GM21576 (cell line): ENCODE measurements at regions not wholly inside any gene's neighbourhood (a gene's known extent, or its start where the extent isn't known, plus 50 kb on each side); places are given as distances from the start of the nearest gene placed in this dataset.
"Not testable (repeated sequence)": the region's sequence is repeated elsewhere in the genome, so short reads cannot be mapped to it uniquely, and the experiment has no call there.

Experiments
- ATAC-seq: cut with Tn5 transposase; IDR thresholded peaks from one replicate; pipeline ENCODE4 v1.9.1; 2021; ENCODE audit warnings: mild to moderate bottlenecking, moderate library complexity; ENCODE audit not compliant: unreplicated experiment

GRCh38 chr13:107830804-107831203, 384.5 kb downstream of the LIG4 start:
- ATAC-seq: no peak

GRCh38 chr13:107827840-107828549, 387.3 kb downstream of the LIG4 start:
- ATAC-seq: no peak

- no peak for ATAC-seq
Observed at GRCh38 chr13:107824635-107825034, 390.7 kb downstream of the LIG4 start.

- no peak for ATAC-seq
Observed at GRCh38 chr13:107822006-107822405, 393.3 kb downstream of the LIG4 start.

DNA sequence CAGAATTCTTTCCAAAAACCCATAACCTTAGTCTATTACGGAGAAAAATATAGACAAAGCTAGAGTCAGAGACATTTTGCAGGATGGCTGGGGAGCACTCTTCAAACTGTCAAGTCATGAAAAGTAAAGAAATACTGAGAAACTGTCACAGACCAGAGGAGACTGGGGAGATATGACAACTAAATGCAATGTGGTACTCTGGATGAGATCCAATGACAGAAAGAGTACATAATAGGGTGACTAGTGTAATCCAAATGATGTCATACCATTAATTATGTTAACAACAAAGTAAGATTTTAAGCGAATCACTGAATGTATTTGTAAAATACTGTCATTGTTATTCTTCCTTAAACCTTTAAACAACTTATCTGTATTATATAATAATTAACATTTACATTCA, 393.8 kb downstream of the LIG4 start:
- ATAC-seq: no peak

DNA sequence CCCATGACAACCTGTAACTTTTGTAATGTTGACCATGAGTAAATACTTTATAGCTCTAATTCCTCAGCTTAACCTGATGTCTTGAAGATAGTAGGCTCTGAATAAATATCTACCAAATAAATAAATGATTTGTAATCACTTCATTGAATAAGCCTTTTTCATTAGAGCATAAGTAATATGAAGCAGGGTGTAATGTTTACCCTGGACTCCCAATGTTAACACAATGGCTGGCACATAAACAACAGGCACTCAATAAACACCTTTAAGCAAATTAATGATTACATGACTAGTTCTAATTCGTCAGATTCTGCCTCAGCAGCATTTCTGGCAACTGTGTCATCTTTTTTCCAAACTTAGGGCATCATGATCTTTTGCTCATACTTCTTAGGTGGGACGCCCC, 396.3 kb downstream of the LIG4 start:
- ATAC-seq: no peak

DNA sequence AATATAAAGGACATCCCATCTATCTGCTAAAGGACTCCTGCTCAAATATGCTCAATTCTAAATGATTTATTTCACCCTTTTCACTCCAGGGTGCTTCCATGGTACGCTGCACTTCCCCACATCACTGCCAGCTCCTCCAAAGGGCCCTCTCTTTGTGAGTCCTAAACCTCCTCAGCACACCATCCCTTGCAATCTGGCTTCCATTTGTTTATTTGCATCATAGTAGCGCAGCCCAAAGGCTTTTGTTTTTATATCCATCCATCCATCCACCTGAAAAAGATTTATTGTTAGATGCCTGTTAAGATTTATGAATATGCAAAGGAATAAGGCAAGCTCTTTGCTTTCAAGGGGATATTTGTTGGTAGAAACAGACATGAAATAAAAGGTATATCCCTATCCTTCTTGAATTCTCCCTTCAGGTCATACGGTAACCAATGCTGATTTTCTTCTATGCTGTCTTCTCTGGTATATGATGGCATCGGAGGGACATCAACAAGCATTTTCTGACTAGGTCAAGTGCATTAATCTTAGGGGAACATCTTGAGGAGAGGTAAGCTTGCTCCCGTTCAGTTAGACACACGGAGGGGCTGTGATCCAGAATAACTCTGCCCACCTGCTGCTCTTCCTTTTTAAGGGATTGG, 397.6 kb downstream of the LIG4 start:
- no peak for ATAC-seq

- no peak for ATAC-seq
Observed at GRCh38 chr13:107812014-107812412, 403.3 kb downstream of the LIG4 start.

GRCh38 chr13:107811233-107812013, 403.9 kb downstream of the LIG4 start:
- no peak for ATAC-seq

GRCh38 chr13:107809125-107809524, 406.2 kb downstream of the LIG4 start:
- ATAC-seq: no peak

DNA sequence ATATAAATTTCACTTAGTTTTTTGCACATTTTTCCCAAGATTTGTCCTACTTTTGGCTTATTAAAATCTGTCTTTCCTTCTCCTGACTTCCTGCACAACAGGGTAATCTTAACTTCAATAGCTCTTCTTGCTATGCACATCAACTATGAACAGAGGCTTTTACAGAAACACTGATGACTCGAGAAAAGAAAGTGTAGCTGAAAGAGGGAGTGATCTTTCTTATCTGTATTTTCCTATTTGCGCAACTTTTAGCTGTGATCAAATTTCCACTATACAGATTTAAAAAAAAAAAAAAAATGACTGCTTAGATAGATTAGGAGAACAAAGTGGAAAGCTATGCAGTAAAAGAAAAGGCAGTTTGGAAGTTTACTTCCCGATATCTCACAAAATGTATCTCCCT, 406.9 kb downstream of the LIG4 start:
- no peak for ATAC-seq

GRCh38 chr13:107807306-107808073, 407.8 kb downstream of the LIG4 start:
- no peak for ATAC-seq

- no peak for ATAC-seq
Observed at GRCh38 chr13:107806726-107807125, 408.6 kb downstream of the LIG4 start.

DNA sequence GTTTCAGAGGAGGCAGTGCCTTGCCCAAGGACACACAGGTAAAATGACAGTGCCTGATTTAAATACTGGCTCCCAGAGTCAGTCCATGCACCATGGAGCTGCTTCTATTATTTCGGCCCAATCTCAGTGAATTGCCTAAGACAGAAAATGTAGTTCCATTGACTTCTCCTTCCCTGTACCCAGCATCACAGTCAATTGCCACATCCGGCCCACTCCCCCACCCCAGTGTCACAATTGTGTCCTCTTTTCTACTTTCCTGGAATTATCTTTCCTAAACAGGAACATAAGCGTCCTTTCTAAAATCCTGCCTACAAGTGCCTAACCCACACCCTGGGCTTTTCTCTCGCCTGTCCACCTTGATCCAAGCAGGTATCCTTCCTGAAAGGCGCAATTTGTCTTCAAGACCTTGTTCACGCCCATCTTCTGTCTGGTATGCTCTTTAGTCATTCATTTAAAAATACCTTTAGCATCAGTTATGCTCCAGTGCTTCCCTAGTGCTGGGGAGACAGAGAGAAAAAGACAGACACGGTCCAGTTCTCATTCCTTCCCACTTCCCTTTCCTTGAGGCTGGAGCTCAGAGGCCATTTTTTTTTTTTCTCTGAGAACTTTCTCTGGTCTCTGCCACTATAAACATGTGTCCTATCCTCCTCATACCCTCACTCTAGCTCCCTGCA, 411.4 kb downstream of the LIG4 start:
- no peak for ATAC-seq

- no peak for ATAC-seq
Observed at GRCh38 chr13:107801621-107802020, 413.7 kb downstream of the LIG4 start.

- no peak for ATAC-seq
Observed at GRCh38 chr13:107799001-107799400, 416.3 kb downstream of the LIG4 start.

DNA sequence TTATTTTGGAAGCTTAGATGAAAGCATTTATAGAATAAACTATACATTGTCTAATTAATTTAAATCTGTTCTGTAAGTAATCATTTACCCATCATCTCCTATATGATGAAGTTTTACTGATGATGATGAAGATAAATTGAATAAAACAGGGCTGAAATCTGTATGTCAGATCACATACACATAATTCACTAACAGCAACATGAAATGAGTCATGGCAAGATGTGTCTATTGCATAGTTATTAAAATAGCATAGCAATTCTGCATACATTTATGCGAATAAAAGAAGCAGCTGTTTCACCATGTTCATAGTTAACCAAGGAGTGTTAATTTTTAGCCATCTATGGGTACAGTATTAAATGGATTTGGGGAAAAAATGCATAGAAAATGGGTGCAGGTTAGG, 424.9 kb downstream of the LIG4 start:
- ATAC-seq: no peak

GRCh38 chr13:107788464-107789165, 426.7 kb downstream of the LIG4 start:
- no peak for ATAC-seq

- not testable (repeated sequence) for ATAC-seq
Observed at GRCh38 chr13:107782646-107783045, 432.7 kb downstream of the LIG4 start.

- no peak for ATAC-seq
Observed at GRCh38 chr13:107778094-107778493, 437.2 kb downstream of the LIG4 start.
